GM19240 (cell line): ENCODE measurements at regions not wholly inside any gene's neighbourhood (a gene's known extent, or its start where the extent isn't known, plus 50 kb on each side); places are given as distances from the start of the nearest gene placed in this dataset.

Experiments used
- DNase-seq: peaks from one replicate; pipeline ENCODE4 v3.0.0; 2011; ENCODE audit warnings: low spot score; ENCODE audit not compliant: insufficient read length

- DNase-seq: no peak
Measured at GRCh38 chr6:50214937-50215336, 165.2 kb upstream of the DEFB112 start.

GRCh38 chr6:50217841-50218240, 168.1 kb upstream of the DEFB112 start:
- no peak for DNase-seq

- DNase-seq: no peak
Measured at GRCh38 chr6:50236164-50236563, 186.4 kb upstream of the DEFB112 start.

GRCh38 chr6:50239853-50240252, 190.1 kb upstream of the DEFB112 start:
- no peak for DNase-seq

- DNase-seq: no peak
Measured at GRCh38 chr6:50240986-50241385, 191.3 kb upstream of the DEFB112 start.

GRCh38 chr6:50249493-50249892, 199.8 kb upstream of the DEFB112 start:
- no peak for DNase-seq

GRCh38 chr6:50257322-50257721, 207.6 kb upstream of the DEFB112 start:
- no peak for DNase-seq

GRCh38 chr6:50259903-50260302, 210.2 kb upstream of the DEFB112 start:
- no peak for DNase-seq

GRCh38 chr6:50264995-50265571, 215.4 kb upstream of the DEFB112 start:
- no peak for DNase-seq

GRCh38 chr6:50270415-50270814, 220.7 kb upstream of the DEFB112 start:
- DNase-seq: no peak

GRCh38 chr6:50271266-50271665, 221.5 kb upstream of the DEFB112 start:
- DNase-seq: no peak

GRCh38 chr6:50271817-50272216, 222.1 kb upstream of the DEFB112 start:
- DNase-seq: no peak

- no peak for DNase-seq
Measured at GRCh38 chr6:50272611-50273010, 222.9 kb upstream of the DEFB112 start.

- no peak for DNase-seq
Measured at GRCh38 chr6:50276771-50277261, 227.1 kb upstream of the DEFB112 start.

GRCh38 chr6:50277774-50278173, 228.0 kb upstream of the DEFB112 start:
- DNase-seq: no peak

GRCh38 chr6:50278663-50279062, 228.9 kb upstream of the DEFB112 start:
- DNase-seq: no peak

GRCh38 chr6:50285735-50286134, 236.0 kb upstream of the DEFB112 start:
- no peak for DNase-seq

GRCh38 chr6:50288241-50288640, 238.5 kb upstream of the DEFB112 start:
- DNase-seq: no peak

GRCh38 chr6:50288881-50289280, 239.2 kb upstream of the DEFB112 start:
- no peak for DNase-seq

- no peak for DNase-seq
Measured at GRCh38 chr6:50289366-50289765, 239.6 kb upstream of the DEFB112 start.

- no peak for DNase-seq
Measured at GRCh38 chr6:50301307-50301706, 251.6 kb upstream of the DEFB112 start.

- DNase-seq: no peak
Measured at GRCh38 chr6:50305660-50306059, 255.9 kb upstream of the DEFB112 start.

- DNase-seq: no peak
Measured at GRCh38 chr6:50318536-50318935, 268.8 kb upstream of the DEFB112 start.

- no peak for DNase-seq
Measured at GRCh38 chr6:50330347-50330746, 280.6 kb upstream of the DEFB112 start.
